Caco-2 (cell line): ENCODE measurements at regions not wholly inside any gene's neighbourhood (a gene's known extent, or its start where the extent isn't known, plus 50 kb on each side); places are given as distances from the start of the nearest gene placed in this dataset.

ENCODE experiments used
- BruUV-seq: library from RNA; stranded (reverse); fragments of 400-500 nt; replicated peaks from 2 replicates; lab custom pipeline; 2021; lab: Mats Ljungman, UMichigan
- CTCF ChIA-PET: fragments of 300-600 bp; sonication (Branson Sonifier 250); formaldehyde crosslinking; loops from one replicate; lab custom pipeline; 2022; ENCODE audit warnings: antibody characterized with exemption; lab: Charles Lee
- POLR2A ChIA-PET: fragments of 300-600 bp; sonication (Branson Sonifier 250); formaldehyde crosslinking; loops from one replicate; lab custom pipeline; 2022; ENCODE audit warnings: antibody characterized with exemption; lab: Charles Lee
- DNase-seq, 2 experiments: peaks; one replicate each; pipeline versions ENCODE4 v3.0.0 to v3.0.0-alpha.2; 2020 to 2022
- H3K27me3 ChIP-seq: replicated peaks from 2 replicates; pipeline ENCODE4 v1.6.0; 2011; ENCODE audit warnings: low read length; ENCODE audit not compliant: control insufficient read depth, insufficient read depth
- H3K36me3 ChIP-seq: 2 replicates; pipeline ENCODE4 v1.5.1; 2011; ENCODE audit warnings: low read length; ENCODE audit not compliant: control insufficient read depth, insufficient read depth
- H3K4me1 ChIP-seq: fragments of 250-450 bp; sonication (Bioruptor Pico); 2 replicates; pipeline ENCODE4 v1.5.1; 2020; ENCODE audit warnings: mild to moderate bottlenecking
- H3K4me3 ChIP-seq: 2 replicates; pipeline ENCODE4 v1.5.1; 2011; ENCODE audit warnings: low read depth, mild to moderate bottlenecking, control low read depth, low read length
- H3K9me3 ChIP-seq: fragments of 250-450 bp; sonication (Bioruptor Pico); 2 replicates; pipeline ENCODE4 v1.5.1; 2020; ENCODE audit warnings: mild to moderate bottlenecking, moderate library complexity
- H3K27ac Mint-ChIP-seq: one replicate; pipeline ENCODE4 v1.8.0; 2022; ENCODE audit warnings: mixed read lengths; ENCODE audit not compliant: unreplicated experiment
- H3K27me3 Mint-ChIP-seq: one replicate; pipeline ENCODE4 v1.8.0; 2022; ENCODE audit warnings: mixed read lengths; ENCODE audit not compliant: insufficient read depth, unreplicated experiment
- H3K36me3 Mint-ChIP-seq: one replicate; pipeline ENCODE4 v1.8.0; 2022; ENCODE audit warnings: mild to moderate bottlenecking, mixed read lengths; ENCODE audit not compliant: insufficient read depth, unreplicated experiment
- H3K4me1 Mint-ChIP-seq: one replicate; pipeline ENCODE4 v1.8.0; 2022; ENCODE audit warnings: low read depth, mixed read lengths; ENCODE audit not compliant: unreplicated experiment
- H3K4me3 Mint-ChIP-seq: one replicate; pipeline ENCODE4 v1.8.0; 2022; ENCODE audit warnings: mild to moderate bottlenecking, moderate library complexity, mixed read lengths; ENCODE audit not compliant: unreplicated experiment
- H3K9me3 Mint-ChIP-seq: one replicate; pipeline ENCODE4 v1.8.0; 2022; ENCODE audit warnings: mixed read lengths; ENCODE audit not compliant: unreplicated experiment
- CTCF ChIP-seq, 2 experiments: fragments of 200-600 bp in 1 of 2; IDR thresholded peaks; 1 replicate in 1 of 2; 2 replicates in 1 of 2; pipeline versions ENCODE4 v1.5.1 to v1.8.0; 2011 to 2022; ENCODE audit warnings: antibody characterized with exemption in 1 of 2, control low read depth in 1 of 2, inconsistent platforms in 1 of 2, low read depth in 1 of 2, low read length in 1 of 2, mild to moderate bottlenecking in 1 of 2, moderate library complexity in 1 of 2; ENCODE audit not compliant: insufficient read depth in 1 of 2, severe bottlenecking in 1 of 2, unreplicated experiment in 1 of 2
- intact Hi-C: fragments of 100-400 bp; cut with micrococcal nuclease; formaldehyde crosslinking; loops from one replicate; pipeline ENCODE4 v1.10.0; 2022; ENCODE audit not compliant: unreplicated experiment

DNA sequence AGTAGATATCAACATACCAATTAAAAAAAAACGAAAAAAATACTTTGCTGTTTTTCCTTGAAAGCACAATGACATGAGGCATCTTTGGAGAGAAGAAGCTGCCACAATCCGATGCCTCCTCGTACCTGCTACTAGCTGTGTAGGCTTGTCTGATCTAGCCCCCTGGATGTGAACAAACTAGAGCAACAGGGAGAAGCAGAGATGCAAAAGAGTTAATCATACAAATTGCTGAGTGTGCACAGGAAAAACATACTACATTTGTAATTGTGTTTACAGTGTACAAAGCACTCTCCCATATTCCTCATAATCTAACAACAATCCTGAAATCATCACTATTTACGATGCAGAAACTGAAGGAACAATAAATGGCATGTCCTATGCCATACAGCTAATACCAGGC is 227.0 kb upstream of the CTNNB1 start:
- Mint-ChIP-seq H3K27ac (peak overlapping the region; percentile 84), H3K9me3 (peaks cover 7% of the 10 kb centered on the region), H3K4me3 (no peak overlapping the region), H3K27me3 (no peaks in the 10 kb centered on the region), H3K4me1 (peaks cover 23% of the 10 kb centered on the region), H3K36me3 (no peaks in the 10 kb centered on the region)
- no peaks in the 10 kb centered on the region for H3K36me3 ChIP-seq
- H3K27me3 ChIP-seq = no peaks in the 10 kb centered on the region
- POLR2A ChIA-PET = no interaction called here
- CTCF ChIA-PET = no interaction called here
- H3K9me3 ChIP-seq = no peaks in the 10 kb centered on the region
- no peak for DNase-seq
- H3K4me1 ChIP-seq = peaks cover 16% of the 10 kb centered on the region
- no TSS peak for BruUV-seq
- intact Hi-C loops = no loop called here
- TF ChIP-seq CTCF (IDR thresholded peaks at IDR 0.05; ENCODE audit: insufficient read depth in 1 of 2, low read depth in 1 of 2, low read length in 1 of 2, severe bottlenecking in 1 of 2, unreplicated experiment in 1 of 2) = no peak
- no peak overlapping the region for H3K4me3 ChIP-seq

GRCh38 chr3:40973141-40973540 is 226.2 kb upstream of the CTNNB1 start:
- no peaks in the 10 kb centered on the region for H3K27me3 Mint-ChIP-seq
- intact Hi-C loops = no loop called here
- H3K27me3 ChIP-seq = no peaks in the 10 kb centered on the region
- H3K27ac Mint-ChIP-seq = no peak overlapping the region
- CTCF ChIA-PET = no interaction called here
- no peak overlapping the region for H3K4me3 Mint-ChIP-seq
- no peaks in the 10 kb centered on the region for H3K36me3 Mint-ChIP-seq
- TF ChIP-seq CTCF (IDR thresholded peaks at IDR 0.05; ENCODE audit: insufficient read depth in 1 of 2, low read depth in 1 of 2, low read length in 1 of 2, severe bottlenecking in 1 of 2, unreplicated experiment in 1 of 2) = no peak
- no peak overlapping the region for H3K4me3 ChIP-seq
- peaks cover 7% of the 10 kb centered on the region for H3K9me3 Mint-ChIP-seq
- no TSS peak for BruUV-seq
- no peaks in the 10 kb centered on the region for H3K36me3 ChIP-seq
- no peaks in the 10 kb centered on the region for H3K9me3 ChIP-seq
- peaks cover 23% of the 10 kb centered on the region for H3K4me1 Mint-ChIP-seq
- DNase-seq = no peak
- H3K4me1 ChIP-seq = peaks cover 16% of the 10 kb centered on the region
- POLR2A ChIA-PET = no interaction called here

DNA sequence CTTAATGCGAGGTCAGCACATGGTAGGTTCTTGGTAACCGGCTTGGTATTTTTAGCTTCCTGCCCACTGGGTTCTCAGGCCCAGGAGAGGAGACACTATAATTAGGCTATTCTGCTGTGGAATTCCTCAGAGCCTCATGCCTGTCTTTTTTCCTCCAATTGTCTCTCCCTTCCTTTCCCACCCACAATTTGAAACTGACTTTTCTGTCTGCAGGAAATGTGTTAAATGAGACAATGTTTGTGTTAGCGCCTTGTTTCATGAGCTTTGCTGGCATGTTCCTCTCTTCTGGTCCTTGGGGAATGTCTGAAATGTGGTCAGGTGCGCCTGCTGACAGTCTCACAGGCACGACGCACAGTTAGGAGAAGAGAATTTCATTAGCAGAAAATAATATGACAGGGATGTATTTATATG is 223.6 kb upstream of the CTNNB1 start:
- Mint-ChIP-seq H3K9me3 (peaks cover 7% of the 10 kb centered on the region), H3K4me1 (peaks cover 23% of the 10 kb centered on the region), H3K36me3 (no peaks in the 10 kb centered on the region), H3K27me3 (no peaks in the 10 kb centered on the region), H3K4me3 (no peak overlapping the region), H3K27ac (no peak overlapping the region)
- BruUV-seq = no TSS peak
- intact Hi-C loops = no loop called here
- Histone ChIP-seq H3K36me3 (no peaks in the 10 kb centered on the region), H3K27me3 (no peaks in the 10 kb centered on the region), H3K9me3 (no peaks in the 10 kb centered on the region), H3K4me3 (no peak overlapping the region), H3K4me1 (peaks cover 16% of the 10 kb centered on the region)
- no peak for TF ChIP-seq CTCF (IDR thresholded peaks at IDR 0.05; ENCODE audit: insufficient read depth in 1 of 2, low read depth in 1 of 2, low read length in 1 of 2, severe bottlenecking in 1 of 2, unreplicated experiment in 1 of 2)
- ChIA-PET POLR2A (no interaction called here), CTCF (no interaction called here)
- DNase-seq = no peak
